GM23338 (cell line): ENCODE measurements at regions not wholly inside any gene's neighbourhood (a gene's known extent, or its start where the extent isn't known, plus 50 kb on each side); places are given as distances from the start of the nearest gene placed in this dataset.

ENCODE experiments used
- ATAC-seq: fragments of 200-7000 bp; cut with Tn5 transposase; 3 replicates; pipeline ENCODE4 v1.9.1; 2020
- DNase-seq: peaks from one replicate; pipeline ENCODE4 v3.0.0-alpha.2; 2015; ENCODE audit warnings: low spot score
- H2AFZ ChIP-seq: fragments of 200-600 bp; sonication (generic); 2 replicates; pipeline ENCODE4 v1.8.0; 2016; ENCODE audit warnings: antibody characterized with exemption, mild to moderate bottlenecking, moderate library complexity
- H3F3A ChIP-seq: fragments of 200-600 bp; sonication (generic); replicated peaks from 2 replicates; pipeline ENCODE4 v1.8.0; 2017; ENCODE audit warnings: antibody characterized with exemption, mixed run types, low read depth
- H3K27ac ChIP-seq: fragments of 200-600 bp; sonication (generic); 2 replicates; pipeline ENCODE4 v1.6.1; 2016; ENCODE audit warnings: low read depth
- H3K27me3 ChIP-seq: fragments of 200-600 bp; sonication (generic); 2 replicates; pipeline ENCODE4 v1.8.0; 2016; ENCODE audit warnings: mild to moderate bottlenecking, mixed run types, moderate library complexity; ENCODE audit not compliant: insufficient read depth
- H3K36me3 ChIP-seq: fragments of 200-600 bp; sonication (generic); 2 replicates; pipeline ENCODE4 v1.8.0; 2016; ENCODE audit warnings: mild to moderate bottlenecking; ENCODE audit not compliant: insufficient read depth
- H3K4me1 ChIP-seq: fragments of 200-600 bp; sonication (generic); 2 replicates; pipeline ENCODE4 v1.8.0; 2016; ENCODE audit warnings: mild to moderate bottlenecking, moderate library complexity; ENCODE audit not compliant: insufficient read depth
- H3K4me2 ChIP-seq: fragments of 200-600 bp; sonication (generic); 2 replicates; pipeline ENCODE4 v1.7.1; 2017; ENCODE audit warnings: mixed run types
- H3K4me3 ChIP-seq: fragments of 200-600 bp; sonication (generic); 2 replicates; pipeline ENCODE4 v1.6.1; 2016; ENCODE audit warnings: mixed run types
- H3K79me2 ChIP-seq: fragments of 200-600 bp; sonication (generic); replicated peaks from 2 replicates; pipeline ENCODE4 v1.8.0; 2017; ENCODE audit warnings: mild to moderate bottlenecking; ENCODE audit not compliant: insufficient read depth
- H3K9me2 ChIP-seq: fragments of 200-600 bp; sonication (generic); 2 replicates; pipeline ENCODE4 v1.8.0; 2017; ENCODE audit not compliant: insufficient read depth
- H4K20me1 ChIP-seq: fragments of 200-600 bp; sonication (generic); replicated peaks from 2 replicates; pipeline ENCODE4 v1.8.0; 2017; ENCODE audit warnings: mild to moderate bottlenecking; ENCODE audit not compliant: insufficient read depth
- H3K27ac Mint-ChIP-seq: 2 replicates; pipeline ENCODE4 v1.8.0; 2020; ENCODE audit warnings: inconsistent platforms, mild to moderate bottlenecking, moderate library complexity, mixed read lengths
- H3K27me3 Mint-ChIP-seq: 3 replicates; pipeline ENCODE4 v1.8.0; 2022; ENCODE audit warnings: low read depth, mild to moderate bottlenecking, moderate library complexity, mixed read lengths, inconsistent platforms; ENCODE audit not compliant: insufficient read depth, poor library complexity
- H3K36me3 Mint-ChIP-seq: 3 replicates; pipeline ENCODE4 v1.8.0; 2021; ENCODE audit warnings: low read depth, mild to moderate bottlenecking, inconsistent platforms, moderate library complexity, mixed read lengths
- H3K4me1 Mint-ChIP-seq: 3 replicates; pipeline ENCODE4 v1.8.0; 2020; ENCODE audit warnings: mild to moderate bottlenecking, inconsistent platforms, mixed read lengths
- H3K4me3 Mint-ChIP-seq: 3 replicates; pipeline ENCODE4 v1.8.0; 2021; ENCODE audit warnings: moderate library complexity, mild to moderate bottlenecking, inconsistent platforms, mixed read lengths
- H3K9me3 Mint-ChIP-seq: 3 replicates; pipeline ENCODE4 v1.8.0; 2020; ENCODE audit warnings: moderate library complexity, mild to moderate bottlenecking, inconsistent platforms, mixed read lengths
- JUNB ChIP-seq: IDR thresholded peaks from one replicate; pipeline ENCODE4 v1.6.1; 2016; ENCODE audit warnings: antibody characterized with exemption; ENCODE audit not compliant: unreplicated experiment
- ZNF331 ChIP-seq: fragments of 250-450 bp; sonication (Bioruptor Pico); IDR thresholded peaks from 2 replicates; pipeline ENCODE4 v1.5.0; 2020; ENCODE audit warnings: low read depth, mild to moderate bottlenecking, moderate library complexity
- ZNF462 ChIP-seq: fragments of 250-450 bp; sonication (Bioruptor Pico); IDR thresholded peaks from 2 replicates; pipeline ENCODE4 v1.5.0; 2020; ENCODE audit warnings: mild to moderate bottlenecking, moderate library complexity

GRCh38 chr5:174526177-174526576, 198.2 kb upstream of the MSX2 start (continued):
- TF ChIP-seq ZNF462 (CRISPR knock-in tag) (no peak), ZNF331 (CRISPR knock-in tag) (no peak), JUNB (no peak)

GRCh38 chr5:174527916-174528540, 196.4 kb upstream of the MSX2 start:
- peaks cover 10% of the 10 kb centered on the region for H3K27me3 Mint-ChIP-seq
- Histone ChIP-seq H3K4me3 (no peak overlapping the region), H3K9me2 (no peaks in the 10 kb centered on the region), H3K36me3 (no peaks in the 10 kb centered on the region), H3K4me2 (no peak overlapping the region), H3F3A (no peaks in the 10 kb centered on the region), H3K27ac (no peak overlapping the region), H3K79me2 (no peaks in the 10 kb centered on the region), H4K20me1 (no peaks in the 10 kb centered on the region), H3K4me1 (peaks cover 12% of the 10 kb centered on the region; the same call in 1 of the 2 replicates), H2AFZ (peak overlapping the region; percentile 69; the same call in 1 of the 2 replicates), H3K27me3 (no peaks in the 10 kb centered on the region)
- ATAC-seq (no peak), DNase-seq (no peak)
- peaks cover 18% of the 10 kb centered on the region; the same call in 2 of the 3 replicates for H3K4me1 Mint-ChIP-seq
- no peak for TF ChIP-seq ZNF331 (CRISPR knock-in tag)
- H3K27ac Mint-ChIP-seq = no peak overlapping the region
- no peak overlapping the region for H3K4me3 Mint-ChIP-seq
- H3K36me3 Mint-ChIP-seq = no peaks in the 10 kb centered on the region
- no peaks in the 10 kb centered on the region for H3K9me3 Mint-ChIP-seq
